ENCODE measurements at regions not wholly inside any gene's neighbourhood (a gene's known extent, or its start where the extent isn't known, plus 50 kb on each side); places are given as distances from the start of the nearest gene placed in this dataset.

GRCh38 chr2:221973902-221974301, 324.9 kb downstream of the PAX3 start:
- TF ChIP-seq EZH2 (IDR thresholded peaks at IDR 0.05; ENCODE audit: low read length): no peak
- TF ChIP-seq, protein P1, sequence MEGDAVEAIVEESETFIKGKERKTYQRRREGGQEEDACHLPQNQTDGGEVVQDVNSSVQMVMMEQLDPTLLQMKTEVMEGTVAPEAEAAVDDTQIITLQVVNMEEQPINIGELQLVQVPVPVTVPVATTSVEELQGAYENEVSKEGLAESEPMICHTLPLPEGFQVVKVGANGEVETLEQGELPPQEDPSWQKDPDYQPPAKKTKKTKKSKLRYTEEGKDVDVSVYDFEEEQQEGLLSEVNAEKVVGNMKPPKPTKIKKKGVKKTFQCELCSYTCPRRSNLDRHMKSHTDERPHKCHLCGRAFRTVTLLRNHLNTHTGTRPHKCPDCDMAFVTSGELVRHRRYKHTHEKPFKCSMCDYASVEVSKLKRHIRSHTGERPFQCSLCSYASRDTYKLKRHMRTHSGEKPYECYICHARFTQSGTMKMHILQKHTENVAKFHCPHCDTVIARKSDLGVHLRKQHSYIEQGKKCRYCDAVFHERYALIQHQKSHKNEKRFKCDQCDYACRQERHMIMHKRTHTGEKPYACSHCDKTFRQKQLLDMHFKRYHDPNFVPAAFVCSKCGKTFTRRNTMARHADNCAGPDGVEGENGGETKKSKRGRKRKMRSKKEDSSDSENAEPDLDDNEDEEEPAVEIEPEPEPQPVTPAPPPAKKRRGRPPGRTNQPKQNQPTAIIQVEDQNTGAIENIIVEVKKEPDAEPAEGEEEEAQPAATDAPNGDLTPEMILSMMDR (optimal IDR thresholded peaks at IDR 0.05 in 1 of 3, IDR thresholded peaks at IDR 0.05 in 1 of 3, conservative IDR thresholded peaks at IDR 0.05 in 1 of 3; ENCODE audit: extremely low read depth in 1 of 3, insufficient read depth in 2 of 3, low read length in 3 of 3): no peak

Data from keratinocyte (primary cell).